Cerebellar cortex (tissue), 1 donor: ENCODE measurements at regions not wholly inside any gene's neighbourhood (a gene's known extent, or its start where the extent isn't known, plus 50 kb on each side); places are given as distances from the start of the nearest gene placed in this dataset.

Experiments
- DNase-seq: peaks from one replicate; pipeline ENCODE4 v3.0.0-alpha.2; 2015; ENCODE audit warnings: low spot score

- no peak for DNase-seq
Observed at GRCh38 chr18:55166260-55166598, 207.0 kb upstream of the CCDC68 start.

GRCh38 chr18:55163550-55163949 lies 204.3 kb upstream of the CCDC68 start:
- no peak for DNase-seq

GRCh38 chr18:55161916-55162315 lies 202.7 kb upstream of the CCDC68 start:
- no peak for DNase-seq

GRCh38 chr18:55159027-55159426 lies 199.8 kb upstream of the CCDC68 start:
- no peak for DNase-seq

GRCh38 chr18:55158570-55158969 lies 199.3 kb upstream of the CCDC68 start:
- DNase-seq: no peak

GRCh38 chr18:55153346-55153745 lies 194.1 kb upstream of the CCDC68 start:
- DNase-seq: no peak

- DNase-seq: no peak
Observed at GRCh38 chr18:55152801-55153200, 193.5 kb upstream of the CCDC68 start.

GRCh38 chr18:55149994-55150393 lies 190.7 kb upstream of the CCDC68 start:
- no peak for DNase-seq

GRCh38 chr18:55147791-55148190 lies 188.5 kb upstream of the CCDC68 start:
- DNase-seq: no peak

- no peak for DNase-seq
Observed at GRCh38 chr18:55144193-55144930, 185.1 kb upstream of the CCDC68 start.

- DNase-seq: no peak
Observed at GRCh38 chr18:55142410-55142809, 183.1 kb upstream of the CCDC68 start.

- DNase-seq: no peak
Observed at GRCh38 chr18:55141318-55141717, 182.1 kb upstream of the CCDC68 start.

GRCh38 chr18:55139836-55140235 lies 180.6 kb upstream of the CCDC68 start:
- DNase-seq: no peak

- no peak for DNase-seq
Observed at GRCh38 chr18:55139307-55139706, 180.0 kb upstream of the CCDC68 start.

- DNase-seq: no peak
Observed at GRCh38 chr18:55138401-55138800, 179.1 kb upstream of the CCDC68 start.

- no peak for DNase-seq
Observed at GRCh38 chr18:55137602-55138001, 178.3 kb upstream of the CCDC68 start.

- DNase-seq: no peak
Observed at GRCh38 chr18:55136864-55137263, 177.6 kb upstream of the CCDC68 start.

GRCh38 chr18:55136258-55136657 lies 177.0 kb upstream of the CCDC68 start:
- no peak for DNase-seq

GRCh38 chr18:55133378-55133777 lies 174.1 kb upstream of the CCDC68 start:
- no peak for DNase-seq

- no peak for DNase-seq
Observed at GRCh38 chr18:55128437-55128836, 169.2 kb upstream of the CCDC68 start.

GRCh38 chr18:55124078-55124763 lies 165.0 kb upstream of the CCDC68 start:
- DNase-seq: no peak

- no peak for DNase-seq
Observed at GRCh38 chr18:55123361-55123760, 164.1 kb upstream of the CCDC68 start.

- DNase-seq: no peak
Observed at GRCh38 chr18:55121397-55122170, 162.3 kb upstream of the CCDC68 start.
